GM19239 (cell line): ENCODE measurements at regions not wholly inside any gene's neighbourhood (a gene's known extent, or its start where the extent isn't known, plus 50 kb on each side); places are given as distances from the start of the nearest gene placed in this dataset.
"Not testable (repeated sequence)": the region's sequence is repeated elsewhere in the genome, so short reads cannot be mapped to it uniquely, and the experiment has no call there.

ENCODE experiments used
- DNase-seq: peaks from one replicate; pipeline ENCODE4 v3.0.0; 2011; ENCODE audit warnings: low spot score; ENCODE audit not compliant: insufficient read length
- FAIRE-seq: peaks from 2 replicates; lab custom pipeline; 2011; peaks lifted over from hg19 to GRCh38; lab: Jason Lieb, UNC

DNA sequence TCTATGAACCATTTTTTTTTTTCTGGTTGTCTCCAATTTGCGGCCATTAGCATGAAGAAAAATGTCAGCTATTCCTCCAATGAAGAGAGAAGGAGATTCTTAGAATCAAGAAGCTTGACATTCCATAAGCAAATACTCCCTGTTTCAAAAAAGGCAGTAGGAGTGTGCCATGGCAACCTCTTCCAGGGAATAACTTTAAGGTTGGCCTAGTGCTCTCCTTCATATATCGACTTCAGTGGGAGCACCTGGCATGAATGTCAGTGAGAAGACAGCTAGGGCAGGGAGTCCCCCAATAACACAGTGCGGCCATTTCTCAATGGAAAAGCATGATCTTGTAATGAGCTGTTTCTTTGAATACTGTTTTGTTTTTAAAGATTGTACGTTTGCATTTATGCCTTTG, 493.0 kb upstream of the ATP11B start:
- no peak for FAIRE-seq

DNA sequence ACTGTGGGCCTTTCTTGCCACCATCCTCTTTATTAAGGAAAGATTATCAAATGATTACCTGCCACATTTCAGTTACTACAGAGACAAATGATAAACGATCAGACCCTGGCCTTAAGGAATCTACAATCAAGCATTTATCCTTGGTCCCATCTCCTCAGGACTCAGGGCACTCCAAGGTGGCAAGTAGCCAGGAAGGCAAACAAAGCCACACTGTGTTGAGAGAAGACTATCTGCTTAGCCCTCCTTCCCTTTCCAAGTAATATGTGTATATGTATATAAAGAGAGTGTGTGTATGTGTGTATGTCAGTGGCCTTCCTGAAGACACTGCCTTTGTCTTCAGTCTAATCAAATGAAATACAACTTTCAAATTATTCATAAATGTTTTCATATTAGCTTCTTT, 490.1 kb upstream of the ATP11B start:
- DNase-seq (no peak), FAIRE-seq (no peak)

More for the DNA sequence above, 493.0 kb upstream of the ATP11B start:
- no peak for DNase-seq

GRCh38 chr3:182305881-182306665, 487.2 kb upstream of the ATP11B start:
- DNase-seq (no peak), FAIRE-seq (no peak)

GRCh38 chr3:182308328-182308727, 485.0 kb upstream of the ATP11B start:
- DNase-seq (no peak), FAIRE-seq (no peak)

DNA sequence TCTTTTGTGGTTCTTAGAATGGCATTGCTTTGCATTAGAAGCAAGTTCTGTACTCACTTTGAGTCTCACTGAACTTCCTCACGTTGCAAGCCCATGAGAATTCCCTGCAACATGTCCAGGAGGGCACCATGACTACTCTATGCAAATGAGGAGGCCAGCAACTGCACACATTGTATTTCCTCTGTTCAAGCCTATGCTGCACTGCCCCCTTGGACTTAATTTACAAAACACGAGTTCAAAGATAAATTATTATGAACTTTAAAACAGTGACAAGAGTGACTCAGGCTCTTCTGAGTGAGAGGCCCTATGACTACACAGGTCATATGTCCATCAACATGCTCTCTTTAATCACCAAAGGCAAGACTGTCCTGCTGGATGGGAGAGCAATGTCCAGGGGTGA, 484.2 kb upstream of the ATP11B start:
- FAIRE-seq (no peak), DNase-seq (no peak)

DNA sequence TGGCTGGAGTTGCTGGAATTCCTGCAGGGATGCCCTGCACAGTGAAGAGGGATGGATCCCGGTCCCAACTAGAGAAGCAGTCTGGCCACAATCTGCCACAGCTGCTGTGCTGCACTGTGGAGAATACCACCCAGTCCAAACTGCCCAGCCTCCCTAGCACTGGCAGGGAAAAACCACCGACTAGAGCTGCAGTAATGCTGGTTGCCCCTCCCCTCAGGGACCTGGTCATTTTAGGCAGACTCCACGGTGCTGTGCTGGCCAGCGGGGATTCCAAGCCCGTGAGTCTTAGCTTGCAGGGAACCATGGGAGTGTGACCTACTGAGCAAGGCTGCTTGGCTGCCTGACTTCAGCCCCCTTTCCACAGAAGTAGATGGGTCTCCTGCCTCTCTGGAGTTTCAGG, 478.0 kb upstream of the ATP11B start:
- FAIRE-seq (no peak), DNase-seq (no peak)

DNA sequence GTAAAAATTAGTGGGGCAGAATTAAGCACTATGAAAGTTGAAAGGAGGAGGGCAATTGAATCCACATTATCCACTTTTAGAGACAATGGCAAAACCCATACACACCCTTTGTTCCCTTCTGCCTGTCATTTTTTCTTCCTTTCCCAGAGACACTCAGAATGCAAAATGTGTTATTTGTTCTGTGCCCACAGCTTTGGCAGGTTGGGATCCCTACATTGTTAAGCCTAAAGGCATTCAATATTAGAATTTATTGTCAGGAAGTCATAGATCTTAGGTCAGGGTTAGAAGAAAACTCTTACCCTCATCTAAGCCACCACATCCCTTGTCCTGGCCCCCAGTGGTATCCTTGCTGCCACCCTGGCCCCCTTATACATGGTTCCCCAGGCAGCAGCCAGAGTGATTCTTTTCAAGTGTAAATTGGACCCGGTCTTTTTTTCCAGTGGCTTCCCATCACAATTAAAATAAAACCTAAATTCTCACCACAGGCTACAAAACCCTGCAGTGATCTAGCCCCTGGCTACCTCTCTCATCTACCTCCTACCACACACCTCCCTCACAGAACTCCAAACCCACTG, 470.1 kb upstream of the ATP11B start:
- no peak for FAIRE-seq
- no peak for DNase-seq

DNA sequence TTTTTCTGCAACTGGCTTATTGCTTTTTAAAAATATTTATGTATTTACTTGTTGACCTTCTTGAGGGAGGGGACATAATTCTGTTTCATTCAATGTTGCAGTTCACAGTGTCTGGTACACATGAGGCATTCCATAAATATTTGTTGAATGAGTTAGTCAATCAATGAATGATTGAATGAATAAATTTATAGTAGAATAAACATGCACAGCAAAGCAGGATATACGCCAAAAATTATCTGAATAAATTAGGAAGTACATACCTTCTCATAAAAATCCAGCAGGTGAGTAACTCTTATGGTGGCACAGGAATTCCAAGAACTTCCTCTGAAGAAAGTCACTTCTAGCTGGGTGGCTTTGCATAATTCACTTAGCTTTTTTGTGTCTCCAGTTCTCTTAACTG, 469.4 kb upstream of the ATP11B start:
- DNase-seq (no peak), FAIRE-seq (no peak)

GRCh38 chr3:182325213-182325950, 467.9 kb upstream of the ATP11B start:
- FAIRE-seq (no peak), DNase-seq (no peak)

DNA sequence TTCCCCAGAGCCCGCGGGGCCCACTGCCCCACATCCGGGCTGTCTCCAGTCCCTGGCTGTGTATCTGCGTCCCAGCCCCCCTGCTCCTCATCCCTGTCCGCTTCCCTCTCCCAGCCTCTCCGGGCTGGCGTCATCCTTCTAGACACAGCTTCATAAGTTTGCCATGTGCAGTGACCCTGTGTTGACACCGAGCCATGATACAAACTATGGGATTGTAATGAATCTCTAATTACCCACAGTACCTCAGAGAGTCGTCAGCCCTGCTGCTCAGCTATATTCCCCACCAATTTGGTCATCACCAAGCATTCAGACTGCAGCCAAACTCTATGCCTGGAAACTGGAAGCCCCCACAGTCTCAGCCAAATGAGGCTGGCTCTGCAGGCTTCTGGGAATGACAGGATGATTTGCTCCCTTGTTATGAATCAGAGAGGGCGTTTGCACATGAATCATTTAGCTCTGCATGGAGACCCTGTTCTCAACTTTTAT, 466.1 kb upstream of the ATP11B start:
- no peak for DNase-seq

DNA sequence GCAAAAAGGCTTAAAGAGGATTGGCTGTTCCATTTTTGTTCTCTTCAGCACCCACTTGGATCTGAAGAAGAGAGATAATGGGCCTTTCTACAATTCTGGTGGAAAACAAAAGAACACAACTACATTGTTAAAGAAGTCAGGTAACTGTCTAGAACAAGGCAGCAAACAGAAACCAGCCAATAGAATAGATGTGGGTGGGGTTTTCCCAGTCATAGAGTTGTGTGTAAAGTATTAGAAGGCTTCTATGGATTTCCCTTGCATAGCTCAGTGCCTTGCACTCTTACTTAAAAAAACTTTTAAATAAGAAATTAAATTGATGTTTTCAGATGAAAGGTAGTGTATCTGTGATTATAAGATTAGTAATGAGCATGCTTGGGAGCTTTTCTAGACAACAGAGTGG, 462.7 kb upstream of the ATP11B start:
- no peak for DNase-seq
- FAIRE-seq: no peak

More for the DNA sequence above, 466.1 kb upstream of the ATP11B start:
- FAIRE-seq: no peak

- FAIRE-seq (no peak), DNase-seq (no peak)
Observed at GRCh38 chr3:182331341-182331740, 462.0 kb upstream of the ATP11B start.

DNA sequence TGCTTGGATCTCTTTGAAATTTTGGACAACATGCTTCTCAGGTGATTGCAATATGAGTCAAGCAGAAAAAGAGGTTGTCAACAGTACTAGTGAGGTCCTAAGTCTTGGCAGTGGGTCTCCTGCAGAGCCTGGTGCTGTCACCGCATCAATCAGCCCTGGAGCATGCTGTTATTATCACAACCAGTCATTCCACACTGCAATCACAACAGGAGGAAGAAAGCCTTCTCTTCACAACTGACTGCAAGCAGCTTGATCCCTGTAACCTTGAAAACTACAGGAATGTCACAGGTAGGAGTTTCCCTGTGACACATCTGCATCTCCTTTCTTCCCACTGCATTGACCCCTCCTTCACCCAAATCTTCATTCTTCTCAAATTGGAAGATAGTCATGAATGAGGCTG, 451.1 kb upstream of the ATP11B start:
- DNase-seq (no peak), FAIRE-seq (no peak)

GRCh38 chr3:182344026-182344425, 449.3 kb upstream of the ATP11B start:
- FAIRE-seq, DNase-seq: not testable (repeated sequence)

GRCh38 chr3:182349051-182349450, 444.3 kb upstream of the ATP11B start:
- no peak for DNase-seq
- FAIRE-seq: no peak

DNA sequence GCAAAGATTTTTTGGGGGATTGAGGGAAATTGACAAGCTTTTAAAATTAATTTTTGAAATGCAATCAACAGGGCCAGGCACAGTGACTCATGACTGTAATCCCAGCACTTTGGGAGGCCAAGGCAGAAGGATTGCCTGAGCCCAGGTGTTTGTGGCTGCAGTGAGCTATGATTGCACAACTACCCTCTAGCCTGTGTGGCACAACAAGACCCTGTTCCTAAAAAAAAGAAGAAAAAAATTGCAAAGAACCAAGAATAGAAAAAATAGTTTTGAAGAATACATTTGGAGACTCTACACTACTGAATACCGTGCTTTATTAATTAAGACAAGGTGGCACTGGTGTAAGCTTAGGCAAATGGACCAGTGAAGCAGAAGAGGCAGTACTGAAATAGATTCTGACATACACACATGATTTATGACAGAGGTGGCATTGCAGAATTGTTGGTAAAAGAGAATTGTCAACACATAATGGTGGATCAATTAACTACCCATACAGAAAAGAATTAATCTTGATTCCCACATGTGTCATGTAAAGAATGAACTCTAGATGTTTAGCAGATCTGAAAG, 443.3 kb upstream of the ATP11B start:
- no peak for FAIRE-seq
- no peak for DNase-seq

- no peak for DNase-seq
- FAIRE-seq: no peak
Observed at GRCh38 chr3:182357928-182358327, 435.4 kb upstream of the ATP11B start.

GRCh38 chr3:182364323-182364722, 429.0 kb upstream of the ATP11B start:
- DNase-seq (no peak), FAIRE-seq (no peak)

- FAIRE-seq: no peak
- no peak for DNase-seq
Observed at GRCh38 chr3:182364723-182365650, 428.3 kb upstream of the ATP11B start.

- DNase-seq: no peak
- no peak for FAIRE-seq
Observed at GRCh38 chr3:182366746-182367145, 426.6 kb upstream of the ATP11B start.
